ENCODE measurements at regions not wholly inside any gene's neighbourhood (a gene's known extent, or its start where the extent isn't known, plus 50 kb on each side); places are given as distances from the start of the nearest gene placed in this dataset.
A peak's percentile ranks its signal among the peaks of the same experiment; 100 is the strongest.

DNA sequence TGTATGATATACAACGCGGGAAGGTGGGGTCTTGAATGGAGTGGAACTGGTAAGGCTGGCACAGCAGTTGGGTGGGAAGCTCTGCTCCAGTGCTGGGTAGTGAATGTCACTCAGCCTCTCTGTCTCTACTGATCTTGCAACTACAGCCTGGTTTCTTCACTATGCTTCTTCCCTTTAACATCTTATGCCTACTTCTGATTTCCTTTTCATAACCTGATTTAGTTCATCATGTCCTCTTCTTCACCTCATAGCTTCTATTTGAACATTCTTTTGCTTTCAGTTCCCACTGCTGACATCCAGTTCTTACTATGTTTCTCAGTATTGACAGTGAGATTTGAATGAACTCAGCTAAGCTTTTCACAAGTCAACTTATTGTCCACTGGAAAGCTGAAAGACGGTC lies 286.2 kb downstream of the ARL6IP6 start:
- DNase-seq (ENCODE audit: low spot score), result no peak

DNA sequence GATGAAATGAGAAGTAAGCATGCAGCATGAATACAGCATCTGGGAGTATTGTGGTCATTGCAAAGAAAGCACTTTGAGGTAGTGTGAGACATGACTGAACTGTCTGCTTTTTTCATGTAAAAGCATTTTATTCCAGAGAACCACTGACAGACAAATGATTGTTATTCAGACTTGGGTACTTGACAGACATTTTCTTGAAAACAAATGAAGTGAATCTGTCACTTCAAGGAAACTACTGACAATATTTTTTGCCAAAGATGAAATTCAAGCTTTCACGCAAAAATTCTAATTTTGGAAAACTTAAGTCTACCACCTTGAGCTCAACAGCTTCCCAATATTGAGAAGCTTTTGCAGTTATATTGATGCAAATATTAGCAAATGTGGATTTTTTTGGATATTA lies 255.7 kb downstream of the ARL6IP6 start:
- no peak for DNase-seq (ENCODE audit: low spot score)

DNA sequence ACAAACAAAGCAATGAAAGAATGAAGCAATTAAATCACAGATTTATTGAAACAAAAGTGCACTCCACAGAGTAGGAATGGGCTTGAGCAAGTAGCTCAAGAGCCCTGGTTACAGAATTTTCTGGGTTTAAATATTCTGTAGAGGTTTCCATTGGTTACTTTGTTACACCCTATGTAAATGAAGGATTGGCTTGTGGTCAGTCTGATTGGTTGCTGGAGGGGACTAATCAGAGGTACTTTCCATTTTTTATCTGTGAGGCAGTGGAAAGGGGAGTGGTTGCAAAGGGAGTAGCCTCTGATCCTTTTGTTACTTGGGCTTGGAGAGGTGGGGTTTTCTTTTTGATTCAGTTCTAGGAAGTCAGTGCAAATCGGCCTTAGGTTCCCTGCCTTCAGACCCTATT lies 253.3 kb downstream of the ARL6IP6 start:
- DNase-seq (ENCODE audit: low spot score), result no peak

DNA sequence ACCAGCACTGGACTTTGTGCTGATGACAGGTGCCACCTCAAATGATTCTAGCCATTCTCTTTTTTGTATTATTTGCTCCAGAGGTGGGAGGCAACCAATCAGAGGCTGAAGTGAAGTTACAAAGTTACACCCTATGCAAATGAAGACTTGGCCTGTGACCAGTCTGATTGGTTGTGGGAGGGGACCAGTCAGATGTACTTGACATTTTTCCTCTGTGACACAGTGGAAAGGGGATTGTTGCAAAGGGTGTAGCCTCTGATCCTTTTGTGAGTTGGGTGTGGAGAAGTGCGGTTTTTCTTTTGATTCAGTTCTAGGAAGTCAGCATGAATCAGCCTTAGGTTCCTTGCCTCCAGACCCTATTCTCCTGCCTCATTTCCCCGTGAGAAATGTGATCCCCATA lies 244.0 kb downstream of the ARL6IP6 start:
- DNase-seq (ENCODE audit: low spot score), result no peak

GRCh38 chr2:152961351-152961750 lies 242.9 kb downstream of the ARL6IP6 start:
- no peak for DNase-seq (ENCODE audit: low spot score)

- DNase-seq (ENCODE audit: low spot score), result no peak
Observed at GRCh38 chr2:152950126-152950525, 231.7 kb downstream of the ARL6IP6 start.

DNA sequence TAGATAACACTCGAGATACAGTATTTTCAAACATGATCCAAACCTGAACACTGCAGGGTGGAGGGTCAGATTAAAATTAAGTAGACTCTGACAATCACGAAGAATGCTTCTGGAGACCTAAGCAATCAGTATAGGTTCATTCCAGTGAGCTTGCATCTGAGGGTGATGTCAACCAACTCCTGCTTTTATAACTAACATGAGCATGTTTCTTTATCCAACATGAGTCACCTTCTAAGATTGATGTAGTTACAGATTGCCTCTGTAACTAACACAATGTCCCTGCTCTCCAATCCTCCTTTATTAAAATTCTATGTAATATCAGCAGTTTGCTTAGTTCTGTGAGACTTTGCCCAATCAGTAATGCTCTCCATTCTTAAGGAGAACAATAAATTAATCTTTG lies 225.7 kb downstream of the ARL6IP6 start:
- no peak for DNase-seq (ENCODE audit: low spot score)

DNA sequence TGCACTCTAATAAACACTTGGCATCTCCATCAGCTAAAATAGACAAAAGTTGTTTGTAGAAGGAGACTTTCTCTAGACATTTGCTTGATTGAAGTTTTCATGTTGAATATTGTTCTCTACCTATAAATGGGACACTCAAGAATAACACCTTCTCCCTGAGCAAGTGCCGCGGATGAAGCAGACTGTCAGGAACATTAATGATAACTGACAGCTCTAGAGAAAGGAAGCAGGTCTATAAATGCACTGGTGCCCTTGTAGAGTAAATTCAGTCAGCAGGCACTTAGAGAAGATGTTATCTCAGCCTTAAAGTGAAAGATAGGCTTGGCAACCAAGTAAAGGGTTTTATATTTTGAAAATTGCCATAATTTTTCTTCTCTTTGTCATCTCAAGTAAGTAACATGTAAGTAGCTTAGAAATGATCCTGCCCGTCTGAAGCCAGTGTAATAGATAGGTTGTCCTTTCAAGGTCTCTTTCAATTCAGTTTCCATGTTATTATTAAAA lies 224.6 kb downstream of the ARL6IP6 start:
- no peak for DNase-seq (ENCODE audit: low spot score)

- DNase-seq (ENCODE audit: low spot score), result no peak
Observed at GRCh38 chr2:152930501-152930900, 212.1 kb downstream of the ARL6IP6 start.

DNA sequence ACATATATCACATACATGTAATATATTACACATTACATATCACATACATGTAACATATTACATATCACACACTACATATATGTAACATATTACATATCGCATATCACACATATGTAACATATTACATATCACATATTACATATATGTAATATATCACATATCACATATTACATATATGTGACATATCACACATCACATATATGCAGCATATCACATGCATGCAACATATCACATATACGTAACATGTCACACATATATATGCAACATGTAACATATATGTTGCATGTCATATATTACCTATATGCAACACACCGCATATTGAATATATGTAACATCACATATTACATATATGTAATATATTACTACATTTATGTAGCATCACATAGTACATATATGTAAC lies 211.2 kb downstream of the ARL6IP6 start:
- DNase-seq (ENCODE audit: low spot score), result no peak

DNA sequence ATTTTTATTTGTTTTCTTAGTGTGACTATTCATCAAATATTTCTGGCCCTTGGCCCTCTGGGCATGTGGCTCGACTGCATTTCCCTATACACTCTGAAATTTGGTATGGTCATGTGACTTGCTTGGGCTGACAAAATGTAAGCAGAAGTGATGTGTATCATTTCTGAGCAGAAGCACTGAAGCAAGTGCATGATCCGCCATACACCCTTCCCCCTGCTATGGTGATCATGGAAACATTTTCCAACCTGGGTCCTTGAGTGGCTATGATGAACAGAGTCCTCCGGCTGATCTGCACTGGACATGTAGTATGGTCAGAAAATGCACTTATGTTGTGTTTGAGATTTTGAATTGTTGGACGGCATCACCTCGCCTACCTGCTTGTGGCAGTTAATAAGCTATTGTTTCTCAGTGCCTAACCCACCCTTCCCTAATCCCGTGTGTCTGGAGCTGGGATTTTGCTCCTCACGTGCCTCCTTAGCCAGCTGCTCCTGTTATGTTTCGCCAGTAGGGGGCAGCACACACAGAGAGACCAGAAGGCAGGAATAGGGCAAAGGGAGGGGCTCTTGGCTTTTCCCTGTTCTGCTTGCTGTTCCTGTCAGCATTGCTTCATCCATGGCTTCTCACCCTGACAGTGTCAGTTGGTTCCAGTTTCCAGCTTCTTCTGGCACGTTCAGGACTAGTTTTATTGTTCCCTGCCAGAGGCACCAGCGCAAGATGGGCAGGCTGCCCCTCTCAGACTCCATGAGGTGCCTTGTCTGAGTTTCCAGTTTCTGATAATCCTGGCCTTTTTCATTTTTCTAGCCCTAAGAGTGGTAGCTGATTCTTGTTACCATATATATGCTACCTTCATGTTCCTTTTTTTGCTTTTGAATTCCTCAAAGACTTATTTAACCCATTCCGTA lies 207.4 kb downstream of the ARL6IP6 start:
- DNase-seq (ENCODE audit: low spot score), result peak; percentile 55

GRCh38 chr2:152924722-152925121 lies 206.3 kb downstream of the ARL6IP6 start:
- no peak for DNase-seq (ENCODE audit: low spot score)

DNA sequence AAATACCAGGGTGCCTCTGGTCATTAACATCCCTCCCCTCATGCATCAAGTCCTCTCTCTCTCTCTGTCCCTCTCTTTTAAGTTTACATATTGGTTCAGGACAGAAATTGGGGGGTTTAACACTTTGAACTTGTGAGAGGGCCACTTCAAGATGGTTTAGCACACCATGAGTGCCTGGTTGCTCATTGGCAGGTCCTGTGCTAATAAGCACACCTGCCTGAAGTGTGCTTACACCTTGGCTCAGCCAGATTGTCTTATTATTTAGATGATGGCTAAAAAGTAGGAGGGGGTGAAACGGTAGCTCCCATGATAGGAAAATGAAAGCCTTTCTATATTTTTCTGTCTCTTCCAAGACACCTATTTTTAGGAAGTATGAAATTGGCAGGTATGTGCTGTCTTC lies 205.8 kb downstream of the ARL6IP6 start:
- no peak for DNase-seq (ENCODE audit: low spot score)

DNA sequence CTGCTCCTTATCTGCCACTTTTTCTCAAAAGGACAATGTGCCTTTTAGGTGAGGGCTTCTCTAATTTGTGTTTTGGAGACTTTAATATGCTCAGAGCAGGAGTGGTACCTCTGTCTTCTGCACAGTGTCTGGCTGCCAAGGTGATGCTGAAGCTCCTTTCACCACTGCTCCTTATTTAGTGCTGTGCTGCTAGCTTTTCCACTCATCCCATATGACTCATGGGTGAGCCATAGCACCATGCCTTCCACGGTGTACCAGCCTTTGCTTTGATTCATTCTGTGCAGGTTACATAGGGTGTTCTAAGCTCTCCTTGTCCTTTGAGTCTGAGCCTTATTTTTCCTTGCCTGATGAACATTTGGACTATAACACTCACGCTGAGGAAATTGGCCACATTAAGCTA lies 202.4 kb downstream of the ARL6IP6 start:
- peak; percentile 4 for DNase-seq (ENCODE audit: low spot score)

DNA sequence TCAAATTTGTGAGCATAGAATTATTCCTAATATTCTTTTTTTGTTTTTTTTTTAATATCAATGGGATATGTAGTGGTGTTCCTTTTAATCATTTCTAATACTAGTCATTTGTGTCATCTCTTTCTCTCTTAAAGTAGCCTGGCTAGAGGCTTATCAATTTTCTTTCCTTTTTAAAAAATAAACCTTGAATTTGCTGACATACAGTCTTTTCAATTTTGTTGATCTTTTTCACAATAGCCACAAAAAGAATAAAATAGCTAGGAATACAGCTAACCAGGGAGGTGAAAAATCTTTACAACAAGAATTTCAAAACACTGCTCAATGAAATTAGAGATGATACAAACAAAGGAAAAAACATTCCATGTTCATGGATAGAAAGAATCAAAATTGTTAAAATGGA lies 192.6 kb downstream of the ARL6IP6 start:
- DNase-seq (ENCODE audit: low spot score), result no peak

DNA sequence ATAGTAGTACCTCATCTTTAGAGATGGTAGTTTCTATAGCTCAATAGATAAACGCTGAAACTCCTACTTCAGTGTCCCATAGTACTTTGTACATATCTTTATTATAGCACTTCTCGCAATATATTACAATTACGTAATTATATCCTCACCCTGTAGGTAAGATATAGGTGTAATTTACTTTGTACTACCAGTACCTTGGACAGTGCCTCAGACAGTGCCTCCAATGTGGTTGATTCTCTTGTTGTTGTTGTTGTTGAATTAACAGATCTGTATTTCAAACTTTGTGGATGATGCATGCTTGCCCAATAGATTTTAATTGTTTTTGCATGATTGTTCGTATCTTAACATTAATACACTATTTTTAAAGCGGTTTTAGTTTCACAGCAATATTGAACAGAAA lies 188.6 kb downstream of the ARL6IP6 start:
- no peak for DNase-seq (ENCODE audit: low spot score)

DNA sequence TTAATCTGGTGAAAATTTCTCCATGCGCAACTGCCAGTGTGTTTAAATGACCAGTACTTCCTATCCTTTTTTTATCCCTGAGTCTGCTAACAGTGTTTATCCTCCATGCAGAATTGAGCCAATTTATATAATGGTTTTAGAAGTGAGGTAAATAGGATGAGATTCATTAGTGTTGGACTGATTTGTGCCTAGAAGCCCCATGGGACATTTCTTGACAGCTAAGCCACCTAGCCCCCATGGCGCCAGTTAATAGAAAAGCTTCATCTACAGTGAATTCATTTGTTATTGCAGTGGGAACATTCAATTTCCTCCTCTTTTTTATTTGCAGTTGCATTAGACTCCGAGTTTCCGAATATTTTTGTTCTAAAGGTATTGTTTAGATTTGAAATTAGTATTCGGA lies 175.6 kb downstream of the ARL6IP6 start:
- no peak for DNase-seq (ENCODE audit: low spot score)

GRCh38 chr2:152890736-152891135 lies 172.3 kb downstream of the ARL6IP6 start:
- DNase-seq (ENCODE audit: low spot score), result peak; percentile 62

DNA sequence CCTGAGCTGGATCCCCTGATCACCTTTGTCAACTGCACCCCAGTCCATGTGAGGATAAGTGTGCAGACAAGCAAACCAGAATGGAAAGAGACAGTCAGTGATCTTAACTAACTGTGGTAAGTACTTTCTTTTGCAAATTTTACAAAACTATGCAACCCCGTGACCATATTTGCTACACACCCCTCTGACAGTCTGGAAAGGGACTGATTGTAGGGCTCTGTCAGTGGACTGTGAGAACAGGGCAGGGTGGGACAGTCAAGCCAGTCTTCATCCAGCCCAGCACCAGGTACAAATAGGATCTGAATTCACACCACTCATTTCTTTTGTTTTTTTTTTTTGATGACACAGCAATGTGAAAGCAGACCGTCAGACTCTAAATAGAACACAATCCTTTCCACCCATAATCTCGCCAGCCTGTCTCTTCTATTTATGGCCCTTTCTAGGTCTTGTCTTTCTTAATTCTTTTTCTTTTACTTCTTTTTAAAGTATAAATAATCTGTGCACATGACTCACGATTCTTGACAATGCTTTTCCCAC lies 165.6 kb downstream of the ARL6IP6 start:
- DNase-seq (ENCODE audit: low spot score), result no peak

GRCh38 chr2:152881527-152881926 lies 163.1 kb downstream of the ARL6IP6 start:
- no peak for DNase-seq (ENCODE audit: low spot score)

- no peak for DNase-seq (ENCODE audit: low spot score)
Observed at GRCh38 chr2:152879275-152879674, 160.9 kb downstream of the ARL6IP6 start.

GRCh38 chr2:152875701-152876695 lies 157.6 kb downstream of the ARL6IP6 start:
- DNase-seq (ENCODE audit: low spot score), result peak; percentile 67
